ENCODE measurements at regions not wholly inside any gene's neighbourhood (a gene's known extent, or its start where the extent isn't known, plus 50 kb on each side); places are given as distances from the start of the nearest gene placed in this dataset.
"Not testable (repeated sequence)": the region's sequence is repeated elsewhere in the genome, so short reads cannot be mapped to it uniquely, and the experiment has no call there.

GRCh38 chr7:49091519-49091918, 167.2 kb downstream of the CDC14C start:
- Histone ChIP-seq H3K4me3 (no peak overlapping the region), H3K27ac (no peak overlapping the region), H3K4me1 (no peaks in the 10 kb centered on the region), H3K9me3 (no peaks in the 10 kb centered on the region), H3K27me3 (ENCODE audit: low read depth) (no peaks in the 10 kb centered on the region), H3K36me3 (no peaks in the 10 kb centered on the region)
- intact Hi-C loops (cut with DNase I) = no loop called here
- ATAC-seq = no peak
- no peak for DNase-seq
- TF ChIP-seq CTCF (IDR thresholded peaks at IDR 0.05) = no peak

- no peak for TF ChIP-seq CTCF (IDR thresholded peaks at IDR 0.05)
- DNase-seq = no peak
- no peak overlapping the region for H3K4me3 ChIP-seq
- no peaks in the 10 kb centered on the region for H3K27me3 ChIP-seq (ENCODE audit: low read depth)
- H3K9me3 ChIP-seq = no peaks in the 10 kb centered on the region
- H3K4me1 ChIP-seq = no peaks in the 10 kb centered on the region
- H3K27ac ChIP-seq = no peak overlapping the region
- H3K36me3 ChIP-seq = no peaks in the 10 kb centered on the region
- ATAC-seq = no peak
- intact Hi-C loops (cut with DNase I) = no loop called here
These were observed 168.9 kb downstream of the CDC14C start for GRCh38 chr7:49093218-49093617.

GRCh38 chr7:49094866-49095265, 170.5 kb downstream of the CDC14C start:
- intact Hi-C loops (cut with DNase I) = no loop called here
- ATAC-seq (no peak), DNase-seq (no peak)
- no peaks in the 10 kb centered on the region for H3K36me3 ChIP-seq
- no peak overlapping the region for H3K27ac ChIP-seq
- no peaks in the 10 kb centered on the region for H3K27me3 ChIP-seq (ENCODE audit: low read depth)
- no peak for TF ChIP-seq CTCF (IDR thresholded peaks at IDR 0.05)
- no peak overlapping the region for H3K4me3 ChIP-seq
- no peaks in the 10 kb centered on the region for H3K9me3 ChIP-seq
- no peaks in the 10 kb centered on the region for H3K4me1 ChIP-seq

GRCh38 chr7:49099587-49100326, 175.4 kb downstream of the CDC14C start:
- intact Hi-C loops (cut with DNase I) = no loop called here
- DNase-seq (no peak), ATAC-seq (no peak)
- Histone ChIP-seq H3K27me3 (ENCODE audit: low read depth) (no peaks in the 10 kb centered on the region), H3K4me1 (no peaks in the 10 kb centered on the region), H3K4me3 (no peak overlapping the region), H3K9me3 (no peaks in the 10 kb centered on the region), H3K27ac (no peak overlapping the region), H3K36me3 (no peaks in the 10 kb centered on the region)
- no peak for TF ChIP-seq CTCF (IDR thresholded peaks at IDR 0.05)

GRCh38 chr7:49100908-49101740, 176.8 kb downstream of the CDC14C start:
- intact Hi-C loops (cut with DNase I); H3K36me3 ChIP-seq; H3K27ac ChIP-seq; H3K4me3 ChIP-seq; H3K27me3 ChIP-seq (ENCODE audit: low read depth); H3K4me1 ChIP-seq; H3K9me3 ChIP-seq; ATAC-seq; DNase-seq: not testable (repeated sequence)

- Histone ChIP-seq H3K36me3 (no peaks in the 10 kb centered on the region), H3K9me3 (no peaks in the 10 kb centered on the region), H3K4me3 (no peak overlapping the region), H3K27me3 (ENCODE audit: low read depth) (no peaks in the 10 kb centered on the region), H3K4me1 (no peaks in the 10 kb centered on the region), H3K27ac (no peak overlapping the region)
- intact Hi-C loops (cut with DNase I) = no loop called here
- no peak for TF ChIP-seq CTCF (IDR thresholded peaks at IDR 0.05)
- DNase-seq (no peak), ATAC-seq (no peak)
These were observed 178.1 kb downstream of the CDC14C start for GRCh38 chr7:49102411-49102810.
